ES-I3 (cell line): ENCODE measurements at regions not wholly inside any gene's neighbourhood (a gene's known extent, or its start where the extent isn't known, plus 50 kb on each side); places are given as distances from the start of the nearest gene placed in this dataset.

Experiments
- H3K36me3 ChIP-seq: 2 replicates; pipeline ENCODE4 v1.6.1; 2013; ENCODE audit warnings: mild to moderate bottlenecking, low read length, control low read depth, moderate library complexity; ENCODE audit not compliant: insufficient read depth
- H3K4me1 ChIP-seq: 2 replicates; pipeline ENCODE4 v1.6.1; 2013; ENCODE audit warnings: mild to moderate bottlenecking, control low read depth, low read length; ENCODE audit not compliant: insufficient read depth
- H3K9ac ChIP-seq: 2 replicates; pipeline ENCODE4 v1.6.1; 2013; ENCODE audit warnings: low read depth, mild to moderate bottlenecking, low read length, moderate library complexity
- H3K9me3 ChIP-seq: 2 replicates; pipeline ENCODE4 v1.6.1; 2013; ENCODE audit warnings: mild to moderate bottlenecking, low read length, moderate library complexity; ENCODE audit not compliant: control insufficient read depth, insufficient read depth

DNA sequence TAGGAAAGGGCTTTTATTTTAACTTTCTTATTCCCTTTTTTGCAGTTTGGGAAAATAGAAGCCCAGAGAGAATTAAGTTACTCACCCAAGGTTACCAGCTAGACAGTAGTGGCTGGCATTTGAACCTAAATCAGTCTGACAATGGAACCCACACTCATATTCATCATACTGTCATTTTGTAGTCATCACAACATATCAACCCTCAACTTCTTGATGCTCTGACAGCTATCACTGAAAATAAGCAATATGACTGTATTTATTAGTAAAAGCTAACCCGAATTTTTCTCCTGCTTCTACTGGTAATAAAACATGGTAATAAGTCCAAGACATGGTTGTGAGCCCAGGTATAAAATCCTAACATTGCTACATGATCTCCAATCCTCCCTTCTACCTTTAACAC, 585.8 kb upstream of the UBE2E2 start:
- no peaks in the 10 kb centered on the region for H3K9me3 ChIP-seq
- no peaks in the 10 kb centered on the region for H3K36me3 ChIP-seq

GRCh38 chr3:22620498-22620897, 582.6 kb upstream of the UBE2E2 start:
- Histone ChIP-seq H3K9ac (no peak overlapping the region), H3K9me3 (no peaks in the 10 kb centered on the region), H3K36me3 (no peaks in the 10 kb centered on the region), H3K4me1 (no peaks in the 10 kb centered on the region)

More for the DNA sequence above, 585.8 kb upstream of the UBE2E2 start:
- Histone ChIP-seq H3K4me1 (no peaks in the 10 kb centered on the region), H3K9ac (no peak overlapping the region)

DNA sequence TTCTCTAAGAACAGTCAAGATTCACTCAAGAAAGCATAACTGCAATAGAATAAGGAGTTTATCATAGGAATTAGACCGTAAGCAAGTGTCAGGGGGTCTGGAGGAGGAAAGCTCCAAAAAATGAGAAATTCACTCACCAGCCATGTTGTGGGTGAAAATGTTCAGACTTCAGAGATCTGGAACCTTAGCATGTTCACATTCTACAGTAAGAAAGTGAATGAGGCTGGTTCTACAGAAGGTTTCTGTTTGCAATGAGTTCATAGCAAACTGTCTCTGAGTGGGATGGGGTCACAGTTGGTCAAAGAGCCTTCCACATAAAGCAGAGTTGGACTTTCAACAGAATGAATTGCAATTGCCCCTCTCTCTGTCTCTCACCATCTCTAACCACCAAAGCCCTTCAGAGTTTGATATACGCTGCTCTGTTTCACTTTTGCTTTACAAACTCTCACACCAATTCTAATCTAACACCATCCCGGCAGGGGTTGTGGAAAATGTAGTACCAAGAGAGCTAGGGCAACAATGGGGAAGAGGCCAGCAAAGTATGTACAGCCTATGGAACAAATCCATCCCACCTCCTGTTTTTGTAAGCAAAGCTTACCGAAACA, 581.8 kb upstream of the UBE2E2 start:
- Histone ChIP-seq H3K4me1 (no peaks in the 10 kb centered on the region), H3K36me3 (no peaks in the 10 kb centered on the region), H3K9me3 (no peaks in the 10 kb centered on the region), H3K9ac (no peak overlapping the region)

DNA sequence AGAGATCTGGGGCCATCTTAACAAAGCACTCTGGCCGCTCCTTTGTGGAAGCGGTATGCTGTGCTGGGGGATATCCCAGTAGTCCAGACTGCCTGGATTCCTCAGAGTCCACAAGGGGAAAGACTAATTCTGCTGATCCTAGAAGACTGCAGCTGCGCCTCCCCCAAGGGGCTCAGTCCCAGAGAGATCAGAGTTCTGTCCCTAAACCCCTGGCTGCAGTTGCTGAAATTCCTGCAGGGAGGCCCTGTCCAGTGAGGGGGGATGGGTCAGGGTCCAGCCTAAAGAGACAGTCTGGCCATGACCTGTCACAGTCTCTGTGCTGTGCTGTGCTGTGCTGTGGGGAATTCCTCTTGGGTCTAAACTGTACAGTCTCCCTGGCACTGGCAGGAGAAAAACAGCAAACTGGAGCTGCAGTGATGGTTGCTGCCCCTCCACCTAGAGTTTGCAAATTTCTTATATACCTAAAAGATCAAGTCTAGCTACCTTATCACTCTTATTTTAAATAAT, 575.1 kb upstream of the UBE2E2 start:
- no peaks in the 10 kb centered on the region for H3K9me3 ChIP-seq
- no peaks in the 10 kb centered on the region for H3K36me3 ChIP-seq
- no peaks in the 10 kb centered on the region for H3K4me1 ChIP-seq
- no peak overlapping the region for H3K9ac ChIP-seq

DNA sequence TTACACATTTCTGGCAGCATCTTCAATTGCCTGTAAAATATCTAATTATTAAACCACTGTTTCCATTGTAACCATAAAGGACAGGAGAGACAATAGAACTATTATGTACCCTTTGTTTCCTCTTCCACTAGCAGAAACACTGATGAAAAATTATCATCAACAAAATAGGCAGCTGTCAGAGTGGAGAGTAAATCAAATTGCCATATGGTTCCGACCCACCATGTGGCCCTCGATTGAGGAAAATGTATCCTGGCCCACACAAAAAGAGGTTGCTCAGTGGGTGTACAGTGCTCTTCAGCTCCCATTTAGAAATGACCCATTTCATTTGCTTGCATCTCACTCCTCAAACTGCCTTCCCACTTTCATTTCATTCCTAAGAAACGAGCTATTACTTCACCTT, 570.6 kb upstream of the UBE2E2 start:
- Histone ChIP-seq H3K4me1 (peaks cover 11% of the 10 kb centered on the region; the same call in 1 of the 2 replicates), H3K9ac (no peak overlapping the region), H3K36me3 (no peaks in the 10 kb centered on the region), H3K9me3 (no peaks in the 10 kb centered on the region)

DNA sequence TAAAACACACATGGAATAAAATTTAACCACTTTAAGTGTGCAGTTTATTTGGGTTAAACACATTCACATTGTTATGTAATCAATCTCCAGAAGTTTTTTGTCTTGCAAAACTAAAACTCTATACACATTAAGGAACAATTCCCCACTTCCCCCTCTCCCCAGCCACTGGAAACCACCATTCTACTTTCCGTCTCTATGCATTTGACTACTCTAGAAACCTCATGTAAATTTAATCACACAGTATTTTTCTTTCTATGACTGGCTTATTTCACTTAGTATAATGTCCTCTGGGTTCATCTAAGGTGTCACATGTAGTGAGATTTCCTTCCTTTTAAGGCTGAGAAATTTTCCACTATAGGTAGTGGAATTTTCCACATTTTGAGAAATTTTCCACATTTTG, 568.7 kb upstream of the UBE2E2 start:
- Histone ChIP-seq H3K9me3 (no peaks in the 10 kb centered on the region), H3K9ac (no peak overlapping the region), H3K36me3 (no peaks in the 10 kb centered on the region), H3K4me1 (peaks cover 11% of the 10 kb centered on the region; the same call in 1 of the 2 replicates)

GRCh38 chr3:22659651-22660475, 543.3 kb upstream of the UBE2E2 start:
- H3K36me3 ChIP-seq = no peaks in the 10 kb centered on the region
- no peaks in the 10 kb centered on the region for H3K4me1 ChIP-seq
- no peak overlapping the region for H3K9ac ChIP-seq
- H3K9me3 ChIP-seq = no peaks in the 10 kb centered on the region

GRCh38 chr3:22660606-22661005, 542.5 kb upstream of the UBE2E2 start:
- H3K4me1 ChIP-seq = no peaks in the 10 kb centered on the region
- H3K36me3 ChIP-seq = no peaks in the 10 kb centered on the region
- no peaks in the 10 kb centered on the region for H3K9me3 ChIP-seq
- H3K9ac ChIP-seq = no peak overlapping the region

GRCh38 chr3:22661121-22661700, 541.9 kb upstream of the UBE2E2 start:
- H3K9ac ChIP-seq = no peak overlapping the region
- no peaks in the 10 kb centered on the region for H3K4me1 ChIP-seq
- H3K36me3 ChIP-seq = no peaks in the 10 kb centered on the region
- no peaks in the 10 kb centered on the region for H3K9me3 ChIP-seq

- Histone ChIP-seq H3K9me3 (no peaks in the 10 kb centered on the region), H3K36me3 (no peaks in the 10 kb centered on the region), H3K4me1 (no peaks in the 10 kb centered on the region), H3K9ac (no peak overlapping the region)
These were observed 537.6 kb upstream of the UBE2E2 start for GRCh38 chr3:22665528-22665927.

DNA sequence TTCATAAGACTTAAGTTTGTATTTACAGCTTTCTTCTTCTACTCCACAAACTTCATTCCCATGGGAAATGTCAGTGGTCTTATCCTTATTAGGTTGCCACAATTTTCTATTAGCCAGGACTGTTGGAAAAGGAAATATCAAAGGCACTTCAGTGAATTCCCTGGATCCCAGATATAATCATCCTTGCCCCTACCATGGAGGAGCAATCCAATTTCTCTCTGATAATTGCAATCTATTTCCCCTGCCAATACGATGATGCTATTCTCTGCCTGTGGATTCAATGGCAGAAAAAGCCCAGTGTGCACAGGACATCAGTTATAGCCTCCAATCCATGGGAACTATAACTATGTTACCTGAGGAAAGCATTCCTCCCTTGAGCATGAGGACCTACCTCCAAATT, 536.4 kb upstream of the UBE2E2 start:
- H3K4me1 ChIP-seq = no peaks in the 10 kb centered on the region

DNA sequence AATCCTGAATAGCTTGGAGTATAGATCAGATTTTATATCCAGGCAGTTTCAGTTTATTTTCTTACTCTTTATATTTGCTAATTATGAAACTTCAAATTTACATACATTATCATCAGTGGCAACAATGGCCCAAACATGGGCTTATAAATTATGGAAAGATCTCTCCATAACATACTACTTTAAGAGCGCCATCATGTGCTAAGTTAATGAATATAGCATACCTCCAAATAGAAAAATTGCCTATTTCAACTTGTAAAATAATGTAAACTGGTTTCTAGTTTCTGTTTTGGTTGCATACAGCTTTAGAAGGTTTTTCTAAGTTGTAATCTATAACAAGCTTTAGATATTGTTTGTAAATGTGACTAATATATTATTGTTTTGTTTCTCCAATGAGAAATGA, 531.3 kb upstream of the UBE2E2 start:
- Histone ChIP-seq H3K9ac (no peak overlapping the region), H3K36me3 (no peaks in the 10 kb centered on the region), H3K4me1 (no peaks in the 10 kb centered on the region), H3K9me3 (no peaks in the 10 kb centered on the region)

More for the DNA sequence above, 536.4 kb upstream of the UBE2E2 start:
- no peaks in the 10 kb centered on the region for H3K36me3 ChIP-seq
- H3K9ac ChIP-seq = no peak overlapping the region
- no peaks in the 10 kb centered on the region for H3K9me3 ChIP-seq

DNA sequence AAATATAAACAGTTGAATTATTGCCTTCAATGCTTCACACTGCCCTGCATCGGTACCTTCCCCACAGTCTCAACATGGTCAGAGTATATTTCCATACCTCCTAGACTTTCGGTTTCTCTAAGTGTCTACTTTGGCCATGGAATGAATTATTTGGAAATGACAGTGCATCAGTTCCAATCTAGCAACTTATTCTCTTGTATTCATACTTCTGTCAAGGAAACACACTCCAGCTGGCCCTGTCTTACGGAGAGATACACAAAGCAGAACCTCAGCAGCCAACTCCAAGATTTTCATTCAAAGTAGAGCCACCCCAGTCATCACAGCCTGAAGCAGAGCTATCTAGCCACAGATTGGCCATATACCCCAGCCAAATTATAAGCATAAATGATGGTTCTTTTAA, 518.4 kb upstream of the UBE2E2 start:
- Histone ChIP-seq H3K9ac (no peak overlapping the region), H3K36me3 (no peaks in the 10 kb centered on the region), H3K4me1 (no peaks in the 10 kb centered on the region), H3K9me3 (no peaks in the 10 kb centered on the region)

GRCh38 chr3:22685597-22685996, 517.5 kb upstream of the UBE2E2 start:
- peaks cover 2% of the 10 kb centered on the region; the same call in 1 of the 2 replicates for H3K4me1 ChIP-seq
- H3K36me3 ChIP-seq = no peaks in the 10 kb centered on the region
- H3K9me3 ChIP-seq = no peaks in the 10 kb centered on the region
- H3K9ac ChIP-seq = no peak overlapping the region

DNA sequence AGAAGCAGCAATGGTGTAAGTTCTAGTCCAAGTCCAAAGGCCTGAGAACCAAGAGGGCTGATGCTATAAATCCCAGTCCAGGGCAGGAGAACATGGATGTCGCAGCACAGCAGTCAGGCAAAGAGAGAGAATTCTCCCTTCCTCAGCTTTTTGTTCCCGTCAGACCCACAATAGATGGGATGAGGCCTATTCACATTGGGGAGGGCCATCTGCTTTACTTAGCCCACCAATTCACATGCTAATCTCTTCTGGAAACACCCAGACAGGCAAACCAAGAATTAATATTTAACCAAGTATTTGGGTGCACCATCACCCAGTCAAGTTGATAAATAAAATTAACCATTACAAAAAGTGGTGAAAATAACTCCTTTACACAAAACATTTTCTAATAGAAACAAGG, 511.7 kb upstream of the UBE2E2 start:
- Histone ChIP-seq H3K9me3 (no peaks in the 10 kb centered on the region), H3K4me1 (peaks cover 9% of the 10 kb centered on the region; the same call in 1 of the 2 replicates), H3K9ac (no peak overlapping the region), H3K36me3 (no peaks in the 10 kb centered on the region)
